GM12892 (cell line): ENCODE measurements at regions not wholly inside any gene's neighbourhood (a gene's known extent, or its start where the extent isn't known, plus 50 kb on each side); places are given as distances from the start of the nearest gene placed in this dataset.

Experiments used
- POLR2A ChIP-seq: IDR thresholded peaks from 2 replicates; pipeline ENCODE4 v1.6.1; 2011; ENCODE audit warnings: low read depth, low read length, control low read depth
- POLR2AphosphoS5 ChIP-seq: IDR thresholded peaks from 2 replicates; pipeline ENCODE4 v1.6.1; 2011; ENCODE audit warnings: low read depth, low read length, control low read depth
- TAF1 ChIP-seq: IDR thresholded peaks from 2 replicates; pipeline ENCODE4 v1.6.1; 2011; ENCODE audit warnings: low read depth, mild to moderate bottlenecking, control low read depth, low read length, borderline replicate concordance

DNA sequence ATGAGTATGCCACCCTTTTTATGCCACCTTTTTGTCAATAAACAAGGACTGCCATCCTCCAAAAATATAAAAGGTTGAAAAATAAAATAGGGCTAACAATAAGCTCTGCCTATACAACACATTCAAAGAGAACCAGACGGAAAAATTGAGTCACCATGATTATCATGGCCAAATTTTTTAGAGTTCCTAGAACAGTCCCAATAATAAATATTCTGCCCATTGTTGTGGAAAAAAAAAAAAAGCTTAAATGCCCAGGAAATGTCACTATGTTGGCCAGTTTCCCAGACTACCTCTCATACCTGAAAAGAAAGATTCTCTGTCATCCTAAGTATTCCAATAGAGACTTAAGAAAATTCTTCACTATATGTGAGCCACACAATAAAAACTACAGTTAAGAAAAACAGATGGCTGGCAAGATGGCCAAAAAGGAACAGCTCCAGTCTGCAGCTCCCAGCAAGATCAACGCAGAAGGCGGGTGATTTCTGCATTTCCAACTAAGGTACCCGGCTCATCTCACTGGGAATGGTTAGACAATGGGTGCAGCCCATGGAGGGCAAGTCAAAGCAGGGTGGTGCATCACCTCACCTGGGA, 149.0 kb downstream of the TMEM161B start:
- no peak for TF ChIP-seq POLR2A
- TF ChIP-seq TAF1 = no peak
- no peak for TF ChIP-seq POLR2AphosphoS5
